HEK293 (cell line): ENCODE measurements at regions not wholly inside any gene's neighbourhood (a gene's known extent, or its start where the extent isn't known, plus 50 kb on each side); places are given as distances from the start of the nearest gene placed in this dataset.
A peak's percentile ranks its signal among the peaks of the same experiment; 100 is the strongest.

ENCODE experiments used
- CTCF ChIA-PET: fragments of 350-600 bp; formaldehyde crosslinking; extraction: SDS; loops from one replicate; lab custom pipeline; 2021; ENCODE audit warnings: antibody characterized with exemption; lab: Yijun Ruan, JAX
- POLR2A ChIA-PET: fragments of 300-600 bp; formaldehyde crosslinking; extraction: SDS; loops from one replicate; lab custom pipeline; 2020; ENCODE audit warnings: antibody characterized with exemption, inconsistent platforms; lab: Yijun Ruan, JAX
- H3K27ac ChIP-seq: fragments of 200-500 bp; sonication (Bioruptor generic); 2 replicates; pipeline ENCODE4 v1.5.1; 2014; ENCODE audit warnings: low read depth, low read length, control low read depth, inconsistent platforms; ENCODE audit errors: extremely low read depth
- H3K36me3 ChIP-seq, 2 experiments: fragments of 200-500 bp in 1 of 2; sonication (Bioruptor generic) in 1 of 2; 1 replicate in 1 of 2; 2 replicates in 1 of 2; pipeline ENCODE4 v1.5.1; 2014 to 2017; ENCODE audit warnings: inconsistent platforms in 2 of 2, low read length in 2 of 2; ENCODE audit not compliant: control insufficient read depth in 2 of 2, insufficient read depth in 1 of 2
- H3K4me1 ChIP-seq: fragments of 200-500 bp; sonication (Bioruptor generic); 2 replicates; pipeline ENCODE4 v1.5.1; 2014; ENCODE audit warnings: mild to moderate bottlenecking, low read length, inconsistent platforms; ENCODE audit not compliant: control insufficient read depth, insufficient read depth
- H3K4me3 ChIP-seq: 2 replicates; pipeline ENCODE4 v1.5.1; 2011; ENCODE audit warnings: low read depth, mild to moderate bottlenecking, control low read depth, low read length, moderate library complexity
- H3K9me3 ChIP-seq: fragments of 200-500 bp; sonication (Bioruptor generic); 2 replicates; pipeline ENCODE4 v1.5.1; 2014; ENCODE audit warnings: low read depth, low read length, inconsistent platforms; ENCODE audit not compliant: control insufficient read depth, insufficient read depth
- EGR2 ChIP-seq: fragments of 450-650 bp; formaldehyde crosslinking; IDR thresholded peaks from 2 replicates; pipeline ENCODE4 v1.5.1; 2016; ENCODE audit warnings: low read depth, missing biosample characterization, missing genetic modification characterization
- KLF10 ChIP-seq: fragments of 450-650 bp; IDR thresholded peaks from 2 replicates; pipeline ENCODE4 v1.5.1; 2018; ENCODE audit warnings: missing biosample characterization, mild to moderate bottlenecking, missing genetic modification characterization
- KLF8 ChIP-seq: fragments of 450-650 bp; formaldehyde crosslinking; IDR thresholded peaks from 2 replicates; pipeline ENCODE4 v1.5.1; 2016; ENCODE audit warnings: missing biosample characterization, missing genetic modification characterization
- ZBTB1 ChIP-seq: fragments of 450-650 bp; formaldehyde crosslinking; IDR thresholded peaks from 2 replicates; pipeline ENCODE4 v1.5.1; 2016; ENCODE audit warnings: missing biosample characterization, missing genetic modification characterization
- ZFP3 ChIP-seq: fragments of 450-650 bp; formaldehyde crosslinking; IDR thresholded peaks from 2 replicates; pipeline ENCODE4 v1.5.1; 2016; ENCODE audit warnings: low read depth, missing biosample characterization, missing genetic modification characterization
- ZNF221 ChIP-seq: fragments of 450-650 bp; formaldehyde crosslinking; IDR thresholded peaks from 2 replicates; pipeline ENCODE4 v1.5.1; 2017; ENCODE audit warnings: missing biosample characterization, missing genetic modification characterization, borderline replicate concordance
- ZNF37A ChIP-seq: fragments of 450-650 bp; IDR thresholded peaks from 2 replicates; pipeline ENCODE4 v1.5.1; 2018; ENCODE audit warnings: missing biosample characterization, missing genetic modification characterization
- ZNF473 ChIP-seq: fragments of 450-650 bp; formaldehyde crosslinking; IDR thresholded peaks from 2 replicates; pipeline ENCODE4 v1.5.1; 2017; ENCODE audit warnings: missing biosample characterization, missing genetic modification characterization
- ZNF48 ChIP-seq: fragments of 450-650 bp; formaldehyde crosslinking; IDR thresholded peaks from 2 replicates; pipeline ENCODE4 v1.5.1; 2016; ENCODE audit warnings: missing biosample characterization, missing genetic modification characterization
- ZNF585B ChIP-seq: fragments of 450-650 bp; formaldehyde crosslinking; IDR thresholded peaks from 2 replicates; pipeline ENCODE4 v1.5.1; 2016; ENCODE audit warnings: missing biosample characterization, missing genetic modification characterization
- ZNF624 ChIP-seq: fragments of 450-650 bp; formaldehyde crosslinking; IDR thresholded peaks from 2 replicates; pipeline ENCODE4 v1.5.1; 2017; ENCODE audit warnings: missing biosample characterization, missing genetic modification characterization
- ZNF626 ChIP-seq: fragments of 450-650 bp; sonication (Bioruptor Pico); formaldehyde crosslinking; IDR thresholded peaks from 2 replicates; pipeline ENCODE4 v1.5.1; 2018; ENCODE audit warnings: missing biosample characterization, missing genetic modification characterization, inconsistent platforms
- ZNF654 ChIP-seq: fragments of 450-650 bp; formaldehyde crosslinking; IDR thresholded peaks from 2 replicates; pipeline ENCODE4 v1.5.1; 2016; ENCODE audit warnings: low read depth, missing biosample characterization, missing genetic modification characterization
- ZNF830 ChIP-seq: fragments of 450-650 bp; IDR thresholded peaks from 2 replicates; pipeline ENCODE4 v1.5.0; 2018; ENCODE audit warnings: missing biosample characterization, missing genetic modification characterization, low read depth, mild to moderate bottlenecking, moderate library complexity
- ZSCAN30 ChIP-seq: fragments of 450-650 bp; IDR thresholded peaks from 2 replicates; pipeline ENCODE4 v1.5.1; 2018; ENCODE audit warnings: missing biosample characterization, mild to moderate bottlenecking, missing genetic modification characterization, moderate library complexity
- TF ChIP-seq, protein P1 (sequence below): sonication (generic); formaldehyde crosslinking; IDR thresholded peaks from 2 replicates; pipeline ENCODE4 v1.8.1; 2022; ENCODE audit warnings: mild to moderate bottlenecking, moderate library complexity, missing genetic modification reagents
- TF ChIP-seq, protein P2 (sequence below): fragments of 450-650 bp; formaldehyde crosslinking; IDR thresholded peaks from 2 replicates; pipeline ENCODE4 v1.5.1; 2016; ENCODE audit warnings: missing biosample characterization, missing genetic modification characterization
- TF ChIP-seq, protein P3 (sequence below): fragments of 450-650 bp; formaldehyde crosslinking; IDR thresholded peaks from 2 replicates; pipeline ENCODE4 v1.5.1; 2016; ENCODE audit warnings: missing biosample characterization, missing genetic modification characterization
- TF ChIP-seq, protein P4 (sequence below): fragments of 450-650 bp; formaldehyde crosslinking; IDR thresholded peaks from 2 replicates; pipeline ENCODE4 v1.5.1; 2016; ENCODE audit warnings: missing biosample characterization, missing genetic modification characterization
- TF ChIP-seq, protein P5 (sequence below): fragments of 450-650 bp; formaldehyde crosslinking; IDR thresholded peaks from 2 replicates; pipeline ENCODE4 v1.5.1; 2016; ENCODE audit warnings: missing biosample characterization, missing genetic modification characterization
- TF ChIP-seq, protein P6 (sequence below): fragments of 450-650 bp; IDR thresholded peaks from 2 replicates; pipeline ENCODE4 v1.5.1; 2018; ENCODE audit warnings: missing biosample characterization, missing genetic modification characterization

DNA sequence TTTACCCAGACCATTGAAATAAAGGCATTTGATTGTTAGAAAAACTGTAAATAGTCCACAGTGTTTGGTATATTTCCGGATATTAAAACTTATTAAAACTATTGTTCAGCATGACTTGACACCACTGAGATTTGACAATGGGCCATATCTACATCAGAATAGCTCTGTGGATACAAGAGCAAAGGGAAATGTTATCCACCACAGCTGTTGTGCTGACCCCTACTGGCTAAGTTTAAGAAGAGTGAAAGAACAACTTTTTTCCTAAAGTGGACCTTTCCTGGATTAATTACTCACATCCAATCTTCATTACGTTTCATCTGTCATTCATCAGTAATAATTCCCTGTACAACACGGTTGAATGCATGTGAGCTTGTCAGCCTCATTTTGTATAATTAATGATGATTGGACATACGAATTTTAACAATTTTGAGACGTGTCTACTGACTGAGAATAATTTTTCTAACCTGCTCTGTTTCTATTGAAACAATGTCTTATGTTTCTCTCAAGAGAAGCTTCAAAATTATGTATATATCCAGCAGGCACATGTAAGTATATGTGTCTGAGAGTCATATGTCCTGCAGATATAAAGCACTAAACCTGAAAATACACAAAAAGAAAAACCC lies 1952.6 kb downstream of the MAT2B start:
- POLR2A ChIA-PET, result no interaction called here
- Histone ChIP-seq H3K36me3 (no peaks in the 10 kb centered on the region), H3K4me3 (no peak overlapping the region), H3K9me3 (no peaks in the 10 kb centered on the region), H3K27ac (no peak overlapping the region), H3K4me1 (no peaks in the 10 kb centered on the region)
- CTCF ChIA-PET, result interaction anchor here (0.6 to 1.3 kb wide), 7 partner anchors 23 to 1889 kb away, joined by 3 to 4 read pairs (median 3); no protein-coding TSS in a partner anchor
- TF ChIP-seq ZNF654 (tag by site-specific recombination) (peak; percentile 35), ZSCAN30 (tag by site-specific recombination) (no peak)

DNA sequence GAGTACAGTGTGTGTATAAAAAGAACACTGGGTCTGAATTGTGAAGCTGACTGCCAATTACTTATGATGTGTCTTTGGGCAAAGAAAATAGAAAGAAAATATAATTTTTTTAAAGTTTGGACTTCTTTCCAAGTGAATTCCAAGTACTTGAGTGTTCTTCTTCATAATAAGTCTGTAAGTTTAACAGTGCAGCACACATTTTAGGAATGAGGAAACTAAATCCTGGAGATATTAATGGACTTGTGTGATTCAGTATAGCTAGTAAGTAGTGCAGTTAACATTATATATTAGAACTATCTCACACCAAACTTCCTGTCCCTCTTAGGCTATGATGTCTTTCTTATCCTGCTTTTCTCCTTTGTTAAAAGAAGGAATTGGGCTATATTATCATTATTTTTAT lies 1953.8 kb downstream of the MAT2B start:
- H3K27ac ChIP-seq, result no peak overlapping the region
- CTCF ChIA-PET, result interaction anchor here (0.6 to 0.9 kb wide), 2 partner anchors 12 to 15 kb away, joined by 3 to 4 read pairs; no protein-coding TSS in a partner anchor
- TF ChIP-seq ZNF221 (tag by site-specific recombination) (no peak), ZNF624 (no peak), EGR2 (tag by site-specific recombination) (no peak), ZNF37A (tag by site-specific recombination) (no peak), ZNF626 (no peak), ZBTB1 (tag by site-specific recombination) (no peak), ZNF830 (no peak), ZNF473 (tag by site-specific recombination) (no peak), ZNF48 (tag by site-specific recombination) (no peak), KLF8 (tag by site-specific recombination) (no peak), ZFP3 (tag by site-specific recombination) (no peak), KLF10 (tag by site-specific recombination) (no peak), ZNF585B (tag by site-specific recombination) (no peak)
- TF ChIP-seq, protein P1, sequence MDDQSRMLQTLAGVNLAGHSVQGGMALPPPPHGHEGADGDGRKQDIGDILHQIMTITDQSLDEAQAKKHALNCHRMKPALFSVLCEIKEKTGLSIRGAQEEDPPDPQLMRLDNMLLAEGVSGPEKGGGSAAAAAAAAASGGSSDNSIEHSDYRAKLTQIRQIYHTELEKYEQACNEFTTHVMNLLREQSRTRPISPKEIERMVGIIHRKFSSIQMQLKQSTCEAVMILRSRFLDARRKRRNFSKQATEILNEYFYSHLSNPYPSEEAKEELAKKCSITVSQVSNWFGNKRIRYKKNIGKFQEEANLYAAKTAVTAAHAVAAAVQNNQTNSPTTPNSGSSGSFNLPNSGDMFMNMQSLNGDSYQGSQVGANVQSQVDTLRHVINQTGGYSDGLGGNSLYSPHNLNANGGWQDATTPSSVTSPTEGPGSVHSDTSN (CRISPR knock-in tag), result no peak
- TF ChIP-seq, protein P2, sequence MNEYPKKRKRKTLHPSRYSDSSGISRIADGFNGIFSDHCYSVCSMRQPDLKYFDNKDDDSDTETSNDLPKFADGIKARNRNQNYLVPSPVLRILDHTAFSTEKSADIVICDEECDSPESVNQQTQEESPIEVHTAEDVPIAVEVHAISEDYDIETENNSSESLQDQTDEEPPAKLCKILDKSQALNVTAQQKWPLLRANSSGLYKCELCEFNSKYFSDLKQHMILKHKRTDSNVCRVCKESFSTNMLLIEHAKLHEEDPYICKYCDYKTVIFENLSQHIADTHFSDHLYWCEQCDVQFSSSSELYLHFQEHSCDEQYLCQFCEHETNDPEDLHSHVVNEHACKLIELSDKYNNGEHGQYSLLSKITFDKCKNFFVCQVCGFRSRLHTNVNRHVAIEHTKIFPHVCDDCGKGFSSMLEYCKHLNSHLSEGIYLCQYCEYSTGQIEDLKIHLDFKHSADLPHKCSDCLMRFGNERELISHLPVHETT (tag by site-specific recombination), result no peak
- TF ChIP-seq, protein P3, sequence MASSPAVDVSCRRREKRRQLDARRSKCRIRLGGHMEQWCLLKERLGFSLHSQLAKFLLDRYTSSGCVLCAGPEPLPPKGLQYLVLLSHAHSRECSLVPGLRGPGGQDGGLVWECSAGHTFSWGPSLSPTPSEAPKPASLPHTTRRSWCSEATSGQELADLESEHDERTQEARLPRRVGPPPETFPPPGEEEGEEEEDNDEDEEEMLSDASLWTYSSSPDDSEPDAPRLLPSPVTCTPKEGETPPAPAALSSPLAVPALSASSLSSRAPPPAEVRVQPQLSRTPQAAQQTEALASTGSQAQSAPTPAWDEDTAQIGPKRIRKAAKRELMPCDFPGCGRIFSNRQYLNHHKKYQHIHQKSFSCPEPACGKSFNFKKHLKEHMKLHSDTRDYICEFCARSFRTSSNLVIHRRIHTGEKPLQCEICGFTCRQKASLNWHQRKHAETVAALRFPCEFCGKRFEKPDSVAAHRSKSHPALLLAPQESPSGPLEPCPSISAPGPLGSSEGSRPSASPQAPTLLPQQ (tag by site-specific recombination), result no peak
- TF ChIP-seq, protein P4, sequence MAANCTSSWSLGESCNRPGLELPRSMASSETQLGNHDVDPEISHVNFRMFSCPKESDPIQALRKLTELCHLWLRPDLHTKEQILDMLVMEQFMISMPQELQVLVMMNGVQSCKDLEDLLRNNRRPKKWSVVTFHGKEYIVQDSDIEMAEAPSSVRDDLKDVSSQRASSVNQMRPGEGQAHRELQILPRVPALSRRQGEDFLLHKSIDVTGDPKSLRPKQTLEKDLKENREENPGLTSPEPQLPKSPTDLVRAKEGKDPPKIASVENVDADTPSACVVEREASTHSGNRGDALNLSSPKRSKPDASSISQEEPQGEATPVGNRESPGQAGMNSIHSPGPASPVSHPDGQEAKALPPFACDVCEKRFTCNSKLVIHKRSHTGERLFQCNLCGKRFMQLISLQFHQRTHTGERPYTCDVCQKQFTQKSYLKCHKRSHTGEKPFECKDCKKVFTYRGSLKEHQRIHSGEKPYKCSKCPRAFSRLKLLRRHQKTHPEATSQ, result no peak
- TF ChIP-seq, protein P5, sequence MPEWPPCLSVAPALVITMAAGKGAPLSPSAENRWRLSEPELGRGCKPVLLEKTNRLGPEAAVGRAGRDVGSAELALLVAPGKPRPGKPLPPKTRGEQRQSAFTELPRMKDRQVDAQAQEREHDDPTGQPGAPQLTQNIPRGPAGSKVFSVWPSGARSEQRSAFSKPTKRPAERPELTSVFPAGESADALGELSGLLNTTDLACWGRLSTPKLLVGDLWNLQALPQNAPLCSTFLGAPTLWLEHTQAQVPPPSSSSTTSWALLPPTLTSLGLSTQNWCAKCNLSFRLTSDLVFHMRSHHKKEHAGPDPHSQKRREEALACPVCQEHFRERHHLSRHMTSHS (tag by site-specific recombination), result no peak
- TF ChIP-seq, protein P6, sequence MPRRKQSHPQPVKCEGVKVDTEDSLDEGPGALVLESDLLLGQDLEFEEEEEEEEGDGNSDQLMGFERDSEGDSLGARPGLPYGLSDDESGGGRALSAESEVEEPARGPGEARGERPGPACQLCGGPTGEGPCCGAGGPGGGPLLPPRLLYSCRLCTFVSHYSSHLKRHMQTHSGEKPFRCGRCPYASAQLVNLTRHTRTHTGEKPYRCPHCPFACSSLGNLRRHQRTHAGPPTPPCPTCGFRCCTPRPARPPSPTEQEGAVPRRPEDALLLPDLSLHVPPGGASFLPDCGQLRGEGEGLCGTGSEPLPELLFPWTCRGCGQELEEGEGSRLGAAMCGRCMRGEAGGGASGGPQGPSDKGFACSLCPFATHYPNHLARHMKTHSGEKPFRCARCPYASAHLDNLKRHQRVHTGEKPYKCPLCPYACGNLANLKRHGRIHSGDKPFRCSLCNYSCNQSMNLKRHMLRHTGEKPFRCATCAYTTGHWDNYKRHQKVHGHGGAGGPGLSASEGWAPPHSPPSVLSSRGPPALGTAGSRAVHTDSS (tag by site-specific recombination), result no peak
- no peak overlapping the region for H3K4me3 ChIP-seq
- no peaks in the 10 kb centered on the region for H3K4me1 ChIP-seq
- no peaks in the 10 kb centered on the region for H3K9me3 ChIP-seq
- POLR2A ChIA-PET, result no interaction called here
- no peaks in the 10 kb centered on the region for H3K36me3 ChIP-seq
